Stomach (tissue), 8 donors: ENCODE measurements at regions not wholly inside any gene's neighbourhood (a gene's known extent, or its start where the extent isn't known, plus 50 kb on each side); places are given as distances from the start of the nearest gene placed in this dataset.

ENCODE experiments used
- DNase-seq, 2 donors: peaks; one replicate each; pipeline versions ENCODE4 v3.0.0 to v3.0.0-alpha.2; 2013 to 2019
- H3K27ac ChIP-seq, 5 donors: fragments of 200-600 bp in 4 of 5; sonication (generic) in 4 of 5; one replicate each; pipeline ENCODE4 v1.5.1; 2013 to 2019; ENCODE audit warnings: mild to moderate bottlenecking in 1 of 5, moderate library complexity in 1 of 5
- H3K27me3 ChIP-seq, 3 donors: fragments of 200-600 bp; sonication (generic); one replicate each; pipeline ENCODE4 v1.5.1; 2017 to 2019; ENCODE audit warnings: mixed run types in 1 of 3
- H3K36me3 ChIP-seq, 4 donors: fragments of 200-600 bp; sonication (generic); 1 replicate in 3 of 4; 2 replicates in 1 of 4; pipeline ENCODE4 v1.5.1; 2016 to 2019
- H3K4me1 ChIP-seq, 4 donors: fragments of 200-600 bp; sonication (generic); one replicate each; pipeline ENCODE4 v1.5.1; 2016 to 2019
- H3K4me3 ChIP-seq, 4 donors: fragments of 200-600 bp; sonication (generic) in 3 of 4; one replicate each; pipeline ENCODE4 v1.5.1; 2016 to 2019; ENCODE audit warnings: mild to moderate bottlenecking in 1 of 4
- H3K9me3 ChIP-seq, 4 donors: fragments of 200-600 bp; sonication (generic); one replicate each; pipeline ENCODE4 v1.5.1; 2016 to 2019
- EP300 ChIP-seq: sonication (generic); formaldehyde crosslinking; IDR thresholded peaks from one replicate; pipeline ENCODE4 v1.6.1; 2017; ENCODE audit warnings: antibody characterized with exemption
- POLR2A ChIP-seq, 4 donors: fragments of 450-650 bp; IDR thresholded peaks; one replicate each; pipeline ENCODE4 v1.6.1; 2016; ENCODE audit warnings: antibody characterized with exemption in 4 of 4, control low read depth in 2 of 4, mild to moderate bottlenecking in 1 of 4, moderate library complexity in 1 of 4
- POLR2AphosphoS5 ChIP-seq, 3 donors: sonication (generic); formaldehyde crosslinking; IDR thresholded peaks; one replicate each; pipeline ENCODE4 v1.6.1; 2016; ENCODE audit warnings: antibody characterized with exemption in 3 of 3
- WGBS, 5 donors: extraction: QIAGEN DNeasy Blood & Tissue Kit in 3 of 5; methylation state at CpG; one replicate each; pipeline versions ENCODE4 v1.1.5 to v1.1.7; 2013 to 2018; 5-methylcytosine and 5-hydroxymethylcytosine counted together
- intact Hi-C: fragments of 100-400 bp; cut with DNase I; formaldehyde crosslinking; loops from one replicate; pipeline ENCODE4 v1.15.1; 2023; ENCODE audit warnings: low total_unique reads
- TF ChIP-seq, protein P1 (sequence below), 7 experiments: fragments of 450-650 bp in 4 of 7; fragments of 200-600 bp in 3 of 7; sonication (generic) in 3 of 7; IDR thresholded peaks; one replicate each; pipeline ENCODE4 v1.5.1; 2016 to 2019; ENCODE audit warnings: antibody characterized with exemption in 7 of 7, control low read depth in 2 of 7, mild to moderate bottlenecking in 1 of 7
- donor health status: healthy with polysubstance abuse.
- donor health status: Bipolar disorder and iron deficiency.
- donor health status: healthy.

- intact Hi-C loops: no loop called here
- Histone ChIP-seq H3K4me3 (no peak overlapping the region), H3K9me3 (no peaks in the 10 kb centered on the region), H3K4me1 (no peaks in the 10 kb centered on the region), H3K27me3 (no peaks in the 10 kb centered on the region), H3K27ac (no peak overlapping the region), H3K36me3 (no peaks in the 10 kb centered on the region)
- TF ChIP-seq POLR2AphosphoS5 (IDR thresholded peaks at IDR 0.05): no peak
- no peak for TF ChIP-seq POLR2A (IDR thresholded peaks at IDR 0.05)
- DNase-seq: no peak
These were observed 459.0 kb upstream of the ST8SIA4 start for GRCh38 chr5:101362067-101362466.

DNA sequence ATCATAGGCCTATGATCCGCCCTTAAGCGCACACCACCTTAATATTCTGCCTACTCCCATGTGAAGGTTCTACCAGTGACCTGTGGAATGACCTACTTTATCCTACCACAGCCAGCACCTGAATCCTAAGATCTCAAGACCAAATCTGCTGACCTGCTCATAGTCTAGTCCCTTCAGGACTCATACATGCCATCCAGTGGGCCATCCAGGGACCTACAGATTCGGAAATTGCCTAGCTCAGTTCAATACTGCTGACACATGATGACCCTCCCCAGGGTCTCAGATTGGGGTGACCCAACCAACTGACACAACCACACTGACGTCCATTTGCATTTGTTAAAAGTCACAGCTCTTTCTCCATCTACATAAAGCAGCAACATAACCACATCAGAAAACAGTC lies 443.8 kb upstream of the ST8SIA4 start:
- no peak overlapping the region for H3K4me3 ChIP-seq
- intact Hi-C loops: no loop called here
- 62 to 85% (median 79%) methylated on average over 3 to 4 of the region's 4 CpGs for WGBS, 5 donors

GRCh38 chr5:101346447-101346846 lies 443.4 kb upstream of the ST8SIA4 start:
- no peaks in the 10 kb centered on the region for H3K4me1 ChIP-seq
- no peaks in the 10 kb centered on the region for H3K36me3 ChIP-seq
- H3K27me3 ChIP-seq: no peaks in the 10 kb centered on the region
- no peak for TF ChIP-seq POLR2AphosphoS5 (IDR thresholded peaks at IDR 0.05)
- TF ChIP-seq POLR2A (IDR thresholded peaks at IDR 0.05): no peak
- no peak for TF ChIP-seq EP300
- TF ChIP-seq, protein P1, sequence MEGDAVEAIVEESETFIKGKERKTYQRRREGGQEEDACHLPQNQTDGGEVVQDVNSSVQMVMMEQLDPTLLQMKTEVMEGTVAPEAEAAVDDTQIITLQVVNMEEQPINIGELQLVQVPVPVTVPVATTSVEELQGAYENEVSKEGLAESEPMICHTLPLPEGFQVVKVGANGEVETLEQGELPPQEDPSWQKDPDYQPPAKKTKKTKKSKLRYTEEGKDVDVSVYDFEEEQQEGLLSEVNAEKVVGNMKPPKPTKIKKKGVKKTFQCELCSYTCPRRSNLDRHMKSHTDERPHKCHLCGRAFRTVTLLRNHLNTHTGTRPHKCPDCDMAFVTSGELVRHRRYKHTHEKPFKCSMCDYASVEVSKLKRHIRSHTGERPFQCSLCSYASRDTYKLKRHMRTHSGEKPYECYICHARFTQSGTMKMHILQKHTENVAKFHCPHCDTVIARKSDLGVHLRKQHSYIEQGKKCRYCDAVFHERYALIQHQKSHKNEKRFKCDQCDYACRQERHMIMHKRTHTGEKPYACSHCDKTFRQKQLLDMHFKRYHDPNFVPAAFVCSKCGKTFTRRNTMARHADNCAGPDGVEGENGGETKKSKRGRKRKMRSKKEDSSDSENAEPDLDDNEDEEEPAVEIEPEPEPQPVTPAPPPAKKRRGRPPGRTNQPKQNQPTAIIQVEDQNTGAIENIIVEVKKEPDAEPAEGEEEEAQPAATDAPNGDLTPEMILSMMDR (IDR thresholded peaks at IDR 0.05): no peak
- DNase-seq: no peak
- no peak overlapping the region for H3K4me3 ChIP-seq
- intact Hi-C loops: no loop called here
- H3K27ac ChIP-seq: no peak overlapping the region
- WGBS, 5 donors: 85 to 94% (median 93%) methylated on average over 8 of the region's 8 CpGs
- peaks cover 0 to 15% (median 7%) of the 10 kb centered on the region in 4 donors for H3K9me3 ChIP-seq

More for the DNA sequence above, 443.8 kb upstream of the ST8SIA4 start:
- TF ChIP-seq EP300 (no peak), POLR2AphosphoS5 (IDR thresholded peaks at IDR 0.05) (no peak), POLR2A (IDR thresholded peaks at IDR 0.05) (no peak)
- TF ChIP-seq, protein P1 (IDR thresholded peaks at IDR 0.05): no peak
- Histone ChIP-seq H3K36me3 (no peaks in the 10 kb centered on the region), H3K9me3 (peaks cover 0 to 15% (median 7%) of the 10 kb centered on the region in 4 donors), H3K4me1 (no peaks in the 10 kb centered on the region), H3K27ac (no peak overlapping the region), H3K27me3 (no peaks in the 10 kb centered on the region)
- no peak for DNase-seq

DNA sequence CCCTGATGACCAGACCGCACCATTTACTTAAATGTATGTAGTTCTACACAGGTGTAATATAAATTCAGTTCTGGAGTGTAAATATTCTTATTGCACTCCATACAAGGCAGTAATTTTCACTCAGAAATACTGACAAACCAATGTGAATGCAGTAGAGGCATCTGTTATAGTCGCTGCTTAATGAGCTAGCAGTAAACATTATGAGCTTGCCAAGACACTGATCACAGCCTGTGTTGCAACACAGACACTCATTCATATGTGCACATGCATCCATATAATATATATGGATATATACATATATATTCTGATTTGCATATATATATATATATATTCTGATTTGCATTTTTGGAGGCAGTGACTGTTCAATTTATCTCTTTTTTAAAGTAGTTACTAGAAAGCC lies 435.1 kb upstream of the ST8SIA4 start:
- TF ChIP-seq EP300 (no peak), POLR2A (IDR thresholded peaks at IDR 0.05) (no peak), POLR2AphosphoS5 (IDR thresholded peaks at IDR 0.05) (no peak)
- TF ChIP-seq, protein P1 (IDR thresholded peaks at IDR 0.05): no peak
- 60 to 79% (median 74%) methylated on average over 2 of the region's 2 CpGs for WGBS, 5 donors
- intact Hi-C loops: no loop called here
- Histone ChIP-seq H3K4me3 (no peak overlapping the region), H3K27me3 (no peaks in the 10 kb centered on the region), H3K27ac (no peak overlapping the region), H3K4me1 (no peaks in the 10 kb centered on the region), H3K9me3 (no peaks in the 10 kb centered on the region), H3K36me3 (no peaks in the 10 kb centered on the region)
- no peak for DNase-seq

- intact Hi-C loops: no loop called here
- WGBS, 5 donors: 59 to 72% (median 60%) methylated on average over 1 of the region's 1 CpG
These were observed 424.7 kb upstream of the ST8SIA4 start for GRCh38 chr5:101327816-101328215.

More at GRCh38 chr5:101327816-101328215, 424.7 kb upstream of the ST8SIA4 start:
- no peak overlapping the region for H3K27ac ChIP-seq
- no peak for TF ChIP-seq POLR2A (IDR thresholded peaks at IDR 0.05)
- no peak for TF ChIP-seq POLR2AphosphoS5 (IDR thresholded peaks at IDR 0.05)
- no peak for TF ChIP-seq EP300
- TF ChIP-seq, protein P1 (IDR thresholded peaks at IDR 0.05): no peak
- no peak overlapping the region for H3K4me3 ChIP-seq
- H3K36me3 ChIP-seq: no peaks in the 10 kb centered on the region
- H3K27me3 ChIP-seq: no peaks in the 10 kb centered on the region
- peaks cover 0 to 5% (median 0%) of the 10 kb centered on the region in 4 donors for H3K9me3 ChIP-seq
- H3K4me1 ChIP-seq: no peaks in the 10 kb centered on the region
- no peak for DNase-seq
